Esophagus squamous epithelium (tissue), 5 donors: ENCODE measurements at regions not wholly inside any gene's neighbourhood (a gene's known extent, or its start where the extent isn't known, plus 50 kb on each side); places are given as distances from the start of the nearest gene placed in this dataset.
"Not testable (repeated sequence)": the region's sequence is repeated elsewhere in the genome, so short reads cannot be mapped to it uniquely, and the experiment has no call there.

Experiments used
- DNase-seq: peaks from one replicate; lab custom pipeline; 2025; lab: John Stamatoyannopoulos, UW
- H3K27ac ChIP-seq, 4 donors: fragments of 200-600 bp; sonication (generic); one replicate each; pipeline ENCODE4 v1.5.1; 2016 to 2019; ENCODE audit warnings: mild to moderate bottlenecking in 1 of 4
- H3K27me3 ChIP-seq, 4 donors: fragments of 200-600 bp; sonication (generic); 1 replicate in 3 of 4; 2 replicates in 1 of 4; pipeline versions ENCODE4 v1.5.1 to v1.6.0; 2017 to 2021; ENCODE audit warnings: antibody characterized with exemption in 1 of 4
- H3K36me3 ChIP-seq, 3 donors: fragments of 200-600 bp; sonication (generic); one replicate each; pipeline ENCODE4 v1.5.1; 2016 to 2019
- H3K4me1 ChIP-seq, 3 donors: fragments of 200-600 bp; sonication (generic); one replicate each; pipeline ENCODE4 v1.5.1; 2017 to 2019
- H3K4me3 ChIP-seq, 4 donors: fragments of 200-600 bp; sonication (generic); 1 replicate in 3 of 4; 2 replicates in 1 of 4; pipeline ENCODE4 v1.5.1; 2016 to 2019; ENCODE audit warnings: mild to moderate bottlenecking in 2 of 4, moderate library complexity in 1 of 4
- H3K9me3 ChIP-seq, 3 donors: fragments of 200-600 bp; sonication (generic); one replicate each; pipeline ENCODE4 v1.5.1; 2016 to 2019
- CTCF ChIP-seq, 6 experiments: fragments of 450-650 bp in 4 of 6; fragments of 200-600 bp in 2 of 6; sonication (generic) in 2 of 6; IDR thresholded peaks; one replicate each; pipeline ENCODE4 v1.5.1; 2016 to 2019; ENCODE audit warnings: antibody characterized with exemption in 6 of 6, mild to moderate bottlenecking in 4 of 6, moderate library complexity in 4 of 6
- POLR2A ChIP-seq, 4 donors: fragments of 450-650 bp; IDR thresholded peaks; one replicate each; pipeline ENCODE4 v1.6.1; 2017; ENCODE audit warnings: antibody characterized with exemption in 4 of 4, mild to moderate bottlenecking in 4 of 4, moderate library complexity in 3 of 4
- WGBS, 2 donors: methylation state at CpG; one replicate each; pipeline ENCODE4 v1.1.5; 2018; 5-methylcytosine and 5-hydroxymethylcytosine counted together
- intact Hi-C: fragments of 100-400 bp; cut with DNase I; formaldehyde crosslinking; loops from one replicate; pipeline ENCODE4 v1.15.0; 2022
- donor health status: DM: yes; HTN: yes; CAD: no.

DNA sequence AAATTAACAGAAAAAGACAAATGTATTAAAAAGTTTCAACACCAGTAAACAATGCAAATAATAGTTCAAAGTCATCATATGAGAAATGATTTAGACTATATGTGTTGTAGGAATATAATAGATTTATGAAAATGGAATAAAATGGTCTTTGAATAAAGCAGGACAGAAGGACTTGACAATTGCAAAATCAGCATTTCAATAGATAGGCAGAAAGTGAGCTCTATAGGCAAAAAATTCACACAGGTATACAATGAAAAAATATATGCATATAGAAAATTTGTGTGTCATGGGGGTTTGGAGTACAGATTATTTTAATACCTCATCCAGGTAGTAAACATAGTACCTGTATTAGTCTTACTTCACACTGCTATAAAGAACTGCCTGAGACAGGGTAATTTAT lies 571.1 kb upstream of the EYS start:
- DNase-seq, result no peak
- intact Hi-C loops, result no loop called here
- Histone ChIP-seq H3K36me3 (no peaks in the 10 kb centered on the region), H3K27me3 (no peaks in the 10 kb centered on the region), H3K4me3 (no peak overlapping the region), H3K4me1 (no peaks in the 10 kb centered on the region), H3K27ac (no peak overlapping the region), H3K9me3 (peaks cover 0 to 7% (median 4%) of the 10 kb centered on the region in 3 donors)
- TF ChIP-seq CTCF (IDR thresholded peaks at IDR 0.05) (no peak), POLR2A (IDR thresholded peaks at IDR 0.05) (no peak)

DNA sequence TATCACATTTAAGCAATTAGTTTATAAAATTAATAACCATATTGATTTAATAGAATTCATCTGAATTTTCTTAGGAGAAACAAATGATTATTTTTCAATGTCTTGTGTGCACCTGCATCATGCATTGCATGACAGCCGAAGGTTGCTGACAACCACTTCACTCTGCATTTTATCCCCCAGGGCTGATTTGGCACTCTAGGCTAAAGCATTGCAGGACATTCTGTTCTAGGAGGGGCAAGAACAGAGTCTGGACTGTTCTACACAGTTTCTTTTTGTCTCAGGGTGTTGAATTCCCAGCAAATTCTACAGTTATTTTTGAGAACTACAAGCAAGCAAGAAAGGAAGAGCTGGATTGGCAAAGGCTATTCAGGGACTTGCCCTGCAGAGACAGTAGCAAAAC lies 570.4 kb upstream of the EYS start:
- no peak overlapping the region for H3K27ac ChIP-seq
- intact Hi-C loops, result no loop called here
- DNase-seq, result no peak
- H3K4me3 ChIP-seq, result no peak overlapping the region
- no peaks in the 10 kb centered on the region for H3K4me1 ChIP-seq
- no peaks in the 10 kb centered on the region for H3K27me3 ChIP-seq
- peaks cover 0 to 7% (median 4%) of the 10 kb centered on the region in 3 donors for H3K9me3 ChIP-seq
- 82 to 100% methylated on average over 1 of the region's 1 CpG for WGBS, 2 donors
- no peaks in the 10 kb centered on the region for H3K36me3 ChIP-seq
- TF ChIP-seq POLR2A (IDR thresholded peaks at IDR 0.05) (no peak), CTCF (IDR thresholded peaks at IDR 0.05) (no peak)

DNA sequence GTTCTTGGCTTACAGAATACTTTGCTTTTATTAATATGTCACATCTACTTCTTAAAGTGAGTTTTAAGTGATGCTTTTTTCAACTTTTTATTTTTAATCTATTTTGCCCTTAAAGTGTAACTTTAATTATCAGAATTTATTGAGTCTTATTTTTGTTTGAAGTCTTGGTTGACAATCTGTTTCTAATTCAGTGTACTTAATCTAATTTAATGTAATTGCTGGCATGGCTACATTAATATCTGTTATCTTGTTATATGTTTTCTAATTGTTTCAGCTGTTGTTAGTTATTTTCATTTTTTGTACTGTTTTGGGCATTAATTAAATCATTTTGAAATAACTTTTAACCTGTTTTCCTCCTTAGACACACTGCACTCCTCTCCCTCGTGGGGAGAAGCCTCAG lies 558.7 kb upstream of the EYS start:
- Histone ChIP-seq H3K4me3 (no peak overlapping the region), H3K27ac (no peak overlapping the region), H3K9me3 (peaks cover 0 to 6% (median 0%) of the 10 kb centered on the region in 3 donors), H3K36me3 (no peaks in the 10 kb centered on the region), H3K27me3 (no peaks in the 10 kb centered on the region), H3K4me1 (no peaks in the 10 kb centered on the region)
- intact Hi-C loops, result no loop called here
- TF ChIP-seq POLR2A (IDR thresholded peaks at IDR 0.05) (no peak), CTCF (IDR thresholded peaks at IDR 0.05) (no peak)
- DNase-seq, result no peak
- WGBS, 2 donors, result 19 to 35% methylated on average over 1 of the region's 1 CpG

GRCh38 chr6:66264376-66264775 lies 557.4 kb upstream of the EYS start:
- H3K4me3 ChIP-seq, result no peak overlapping the region
- H3K9me3 ChIP-seq, result peaks cover 0 to 14% (median 0%) of the 10 kb centered on the region in 3 donors
- no peak for TF ChIP-seq POLR2A (IDR thresholded peaks at IDR 0.05)
- no peak for TF ChIP-seq CTCF (IDR thresholded peaks at IDR 0.05)
- no peak overlapping the region for H3K27ac ChIP-seq
- no peak for DNase-seq
- H3K4me1 ChIP-seq, result no peaks in the 10 kb centered on the region
- WGBS, 2 donors, result 48 to 56% methylated on average over 4 of the region's 4 CpGs
- H3K27me3 ChIP-seq, result no peaks in the 10 kb centered on the region
- intact Hi-C loops, result no loop called here
- H3K36me3 ChIP-seq, result no peaks in the 10 kb centered on the region

- WGBS, 2 donors, result 80 to 92% methylated on average over 6 of the region's 6 CpGs
- H3K4me1 ChIP-seq, H3K27ac ChIP-seq, H3K36me3 ChIP-seq, DNase-seq, intact Hi-C loops, H3K27me3 ChIP-seq, H3K4me3 ChIP-seq: not testable (repeated sequence)
- peaks cover 0 to 20% (median 7%) of the 10 kb centered on the region in 3 donors for H3K9me3 ChIP-seq
These were observed 551.9 kb upstream of the EYS start for GRCh38 chr6:66258731-66259487.
